HG03432 (cell line): ENCODE measurements at regions not wholly inside any gene's neighbourhood (a gene's known extent, or its start where the extent isn't known, plus 50 kb on each side); places are given as distances from the start of the nearest gene placed in this dataset.
"Not testable (repeated sequence)": the region's sequence is repeated elsewhere in the genome, so short reads cannot be mapped to it uniquely, and the experiment has no call there.

Experiments
- ATAC-seq: cut with Tn5 transposase; IDR thresholded peaks from one replicate; pipeline ENCODE4 v1.9.1; 2021; ENCODE audit warnings: mild to moderate bottlenecking, moderate library complexity; ENCODE audit not compliant: unreplicated experiment

DNA sequence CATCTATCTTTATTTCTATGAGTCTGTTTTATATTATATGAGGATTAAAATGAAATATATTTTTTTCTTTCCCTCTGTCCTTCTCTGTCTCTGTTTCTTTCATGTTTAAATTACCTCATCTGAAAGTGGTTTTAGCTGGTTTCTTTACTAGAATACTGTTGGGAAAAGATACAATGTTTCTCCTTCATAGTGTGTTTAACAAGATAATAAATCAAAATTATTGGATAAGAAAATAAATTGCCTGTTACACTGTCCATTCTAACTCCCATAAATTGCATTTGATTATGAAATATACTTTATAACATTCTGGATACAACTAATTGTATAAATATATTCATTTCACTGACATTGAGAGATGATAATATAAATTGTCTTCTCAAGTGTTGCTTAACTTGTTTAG is 1168.0 kb downstream of the PLA2G4A start:
- ATAC-seq: no peak

DNA sequence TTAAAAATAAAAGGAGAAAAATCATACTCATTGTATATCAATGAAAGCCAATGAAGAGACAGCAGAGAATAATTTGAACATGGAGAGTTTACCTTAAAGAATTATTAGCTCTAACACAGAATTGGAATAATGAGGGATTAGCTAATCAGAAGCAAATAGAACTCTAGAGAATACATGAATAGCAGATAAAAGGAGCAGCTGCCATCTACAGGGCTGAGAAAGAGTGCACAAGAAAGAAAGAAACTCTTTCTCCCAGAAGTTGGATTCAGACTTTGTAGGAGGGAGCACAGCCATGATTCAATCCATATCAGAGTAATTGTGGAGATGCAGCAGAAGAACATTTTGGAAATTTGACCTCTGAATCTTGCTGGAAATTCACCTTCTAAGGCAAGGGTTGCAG is 1171.2 kb downstream of the PLA2G4A start:
- ATAC-seq: no peak

GRCh38 chr1:188003687-188004086 is 1174.9 kb downstream of the PLA2G4A start:
- ATAC-seq: not testable (repeated sequence)

DNA sequence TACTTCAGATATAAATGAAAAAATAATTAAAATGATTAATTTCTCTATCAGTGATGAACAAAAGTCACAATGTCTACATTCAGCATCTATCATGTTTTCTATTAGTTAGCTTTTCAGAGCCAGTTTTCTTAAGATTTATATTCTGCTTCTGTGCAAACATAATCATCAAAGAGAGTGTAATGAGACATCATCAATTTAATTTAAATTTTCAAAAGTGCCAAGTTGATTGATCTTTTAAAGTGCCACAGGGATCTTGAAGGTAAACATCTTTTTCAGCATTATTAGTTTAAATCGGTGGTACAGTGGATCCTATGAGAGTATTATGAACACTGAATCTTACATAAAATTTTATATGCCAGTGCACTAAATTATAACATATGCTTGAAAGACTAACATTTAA is 1176.1 kb downstream of the PLA2G4A start:
- no peak for ATAC-seq

DNA sequence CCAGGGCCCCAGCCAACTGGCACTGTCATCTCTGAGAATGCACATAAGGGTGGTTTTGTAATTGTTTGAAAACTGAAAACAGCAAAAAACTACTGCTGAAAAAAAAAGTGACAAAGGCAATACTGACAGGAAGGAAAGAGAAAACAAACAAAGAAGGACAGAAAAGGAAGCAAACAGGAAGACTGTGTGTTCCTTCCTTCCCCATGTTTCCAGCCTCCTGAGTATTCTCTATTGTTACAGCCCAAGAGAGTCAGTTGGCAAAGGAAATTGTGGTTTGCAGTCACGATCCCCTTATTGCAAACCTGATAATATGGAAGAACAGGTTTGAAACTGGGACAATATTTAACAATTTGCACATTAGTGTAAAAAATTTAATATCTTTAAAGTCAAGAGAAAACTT is 1177.6 kb downstream of the PLA2G4A start:
- no peak for ATAC-seq

DNA sequence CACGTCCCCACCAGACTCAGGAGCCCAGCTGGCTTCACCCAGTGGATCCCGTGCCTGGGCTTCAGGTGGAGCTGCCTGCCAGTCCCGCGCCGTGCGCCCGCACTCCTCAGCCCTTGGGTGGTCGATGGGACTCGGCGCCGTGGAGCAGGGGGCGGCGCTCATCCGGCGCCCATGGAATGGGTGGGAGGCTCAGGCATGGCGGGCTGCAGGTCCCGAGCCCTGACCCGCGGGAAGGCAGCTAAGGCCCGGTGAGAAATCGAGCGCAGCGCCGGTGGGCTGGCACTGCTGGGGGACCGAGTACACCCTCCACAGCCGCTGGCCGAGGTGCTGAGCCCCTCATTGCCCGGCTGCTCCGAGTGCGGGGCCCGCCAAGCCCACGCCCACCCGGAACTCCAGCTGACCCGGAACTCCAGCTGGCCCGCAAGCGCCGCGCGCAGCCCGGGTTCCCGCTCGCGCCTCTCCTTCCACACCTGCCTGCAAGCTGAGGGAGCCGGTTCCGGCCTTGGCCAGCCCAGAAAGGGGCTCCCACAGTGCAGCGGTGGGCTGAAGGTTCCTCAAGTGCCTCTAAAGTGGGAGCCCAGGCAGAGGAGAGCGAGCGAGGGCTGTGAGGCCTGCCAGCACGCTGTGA is 1184.6 kb downstream of the PLA2G4A start:
- ATAC-seq: not testable (repeated sequence)

GRCh38 chr1:188017921-188018320 is 1189.2 kb downstream of the PLA2G4A start:
- peak; percentile 62 for ATAC-seq

- no peak for ATAC-seq
Observed at GRCh38 chr1:188022661-188023060, 1193.9 kb downstream of the PLA2G4A start.

DNA sequence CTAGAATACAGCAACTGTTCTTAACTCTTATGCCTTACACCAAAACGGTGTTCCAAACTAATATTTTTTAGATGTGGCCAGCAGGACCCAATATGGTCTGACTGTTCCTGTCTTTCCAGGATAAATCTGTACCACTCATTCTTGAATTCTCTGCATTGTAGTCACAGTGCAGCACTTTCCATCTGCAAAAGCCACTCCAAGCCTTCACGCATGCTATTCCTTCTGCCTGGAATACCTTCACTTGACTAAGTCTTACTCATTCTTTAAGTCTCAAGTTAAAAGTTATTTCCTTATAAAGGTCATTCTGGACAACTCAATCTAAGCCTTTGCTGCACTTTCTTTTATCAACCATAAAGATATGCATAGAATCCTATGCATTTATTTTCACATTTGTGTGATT is 1194.5 kb downstream of the PLA2G4A start:
- no peak for ATAC-seq

- ATAC-seq: peak; percentile 99
Observed at GRCh38 chr1:188027613-188028012, 1198.9 kb downstream of the PLA2G4A start.

DNA sequence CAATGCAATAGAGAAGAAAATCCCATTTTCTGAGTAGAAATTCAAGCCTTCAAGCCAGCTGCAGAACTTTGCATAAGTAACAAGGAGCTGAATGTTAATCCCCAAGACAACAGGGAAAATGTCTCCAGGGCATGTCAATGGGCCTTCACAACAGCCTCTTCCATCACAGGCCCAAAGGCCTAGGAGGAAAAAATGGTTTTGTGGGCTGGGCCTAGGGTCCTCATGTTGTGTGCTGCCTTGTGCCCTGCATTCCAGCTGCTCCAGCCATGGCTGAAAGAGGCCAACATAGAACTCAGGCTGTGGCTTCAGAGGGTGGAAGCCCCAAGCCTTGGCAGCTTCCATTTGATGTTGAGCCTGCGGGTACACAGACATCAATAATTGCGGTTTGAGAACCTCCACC is 1208.8 kb downstream of the PLA2G4A start:
- ATAC-seq: not testable (repeated sequence)

GRCh38 chr1:188043536-188044245 is 1214.9 kb downstream of the PLA2G4A start:
- ATAC-seq: peak; percentile 63

DNA sequence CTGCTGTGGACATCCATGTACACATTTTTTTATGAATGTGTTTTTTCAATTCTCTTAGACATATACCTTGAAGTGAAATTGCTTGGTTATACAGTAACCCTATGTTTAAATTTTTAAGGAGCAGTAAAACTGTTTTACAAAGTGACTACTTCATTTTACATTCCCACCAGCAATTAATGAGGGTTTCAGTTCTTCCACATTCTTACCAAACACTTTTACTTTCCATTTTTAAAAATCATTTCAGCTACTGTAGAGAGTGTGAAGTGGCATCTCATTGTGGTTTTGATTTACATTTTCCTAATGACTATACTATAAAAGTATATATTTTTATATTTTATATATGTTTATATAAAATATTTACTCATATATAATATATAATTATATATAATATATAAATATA is 1221.5 kb downstream of the PLA2G4A start:
- no peak for ATAC-seq

GRCh38 chr1:188056011-188056410 is 1227.3 kb downstream of the PLA2G4A start:
- ATAC-seq: no peak

DNA sequence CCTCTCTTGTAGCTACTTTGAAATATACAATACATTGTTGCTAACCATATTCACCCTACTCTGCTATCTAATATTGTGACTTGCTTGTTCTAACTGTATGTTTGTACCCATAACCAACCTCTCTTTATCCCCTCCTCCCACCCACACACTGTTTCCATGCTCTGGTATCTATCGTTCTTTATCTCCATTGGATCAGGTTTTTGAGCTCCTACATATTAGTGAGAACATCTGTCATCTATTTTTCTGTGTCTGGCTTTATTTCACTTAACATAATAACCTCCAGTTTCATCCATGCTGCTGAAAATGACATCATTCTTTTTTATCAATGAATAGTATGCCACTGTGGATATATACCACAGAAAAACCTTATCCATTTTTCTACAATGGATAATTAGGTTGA is 1230.1 kb downstream of the PLA2G4A start:
- ATAC-seq: no peak

DNA sequence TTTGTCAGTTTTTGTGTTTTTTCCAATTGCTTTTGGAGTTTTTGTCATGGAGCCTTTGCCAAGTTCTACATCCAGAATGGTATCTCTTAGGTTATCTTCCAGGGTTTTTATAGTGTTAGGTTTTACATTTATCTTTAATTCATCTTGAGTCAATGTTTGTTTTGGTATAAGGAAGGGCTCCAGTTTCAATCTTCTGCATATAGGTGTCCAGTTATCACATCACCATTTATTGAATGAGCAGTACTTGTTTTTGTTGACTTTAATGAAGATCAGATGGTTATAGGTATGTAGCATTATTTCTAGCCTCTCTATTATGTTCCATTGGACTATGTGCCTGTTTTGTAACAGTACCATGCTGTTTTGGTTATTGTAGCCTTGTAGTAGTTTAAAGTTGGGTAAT is 1233.1 kb downstream of the PLA2G4A start:
- no peak for ATAC-seq

- ATAC-seq: no peak
Observed at GRCh38 chr1:188062456-188062855, 1233.7 kb downstream of the PLA2G4A start.

- ATAC-seq: no peak
Observed at GRCh38 chr1:188065917-188066316, 1237.2 kb downstream of the PLA2G4A start.

- no peak for ATAC-seq
Observed at GRCh38 chr1:188070848-188071247, 1242.1 kb downstream of the PLA2G4A start.

GRCh38 chr1:188089015-188089414 is 1260.3 kb downstream of the PLA2G4A start:
- ATAC-seq: no peak

DNA sequence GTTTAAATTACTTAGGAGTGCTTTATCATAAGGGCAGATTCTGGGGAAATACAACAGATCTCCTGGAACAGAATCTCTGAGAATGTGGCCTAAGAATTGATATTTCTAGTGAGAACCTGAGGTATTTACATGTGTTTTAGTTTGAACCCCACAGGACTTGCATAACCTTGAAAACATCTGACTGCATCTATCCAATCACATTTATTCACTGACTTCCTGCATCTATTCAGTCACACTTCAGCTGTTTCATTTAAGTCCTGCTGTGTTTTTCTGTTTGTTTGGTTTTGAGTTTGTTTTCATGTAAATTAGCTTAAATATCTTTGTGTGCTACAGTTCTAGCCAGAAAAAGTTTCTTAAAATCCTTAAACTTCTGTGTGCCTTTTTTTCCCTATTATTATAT is 1260.7 kb downstream of the PLA2G4A start:
- ATAC-seq: no peak

DNA sequence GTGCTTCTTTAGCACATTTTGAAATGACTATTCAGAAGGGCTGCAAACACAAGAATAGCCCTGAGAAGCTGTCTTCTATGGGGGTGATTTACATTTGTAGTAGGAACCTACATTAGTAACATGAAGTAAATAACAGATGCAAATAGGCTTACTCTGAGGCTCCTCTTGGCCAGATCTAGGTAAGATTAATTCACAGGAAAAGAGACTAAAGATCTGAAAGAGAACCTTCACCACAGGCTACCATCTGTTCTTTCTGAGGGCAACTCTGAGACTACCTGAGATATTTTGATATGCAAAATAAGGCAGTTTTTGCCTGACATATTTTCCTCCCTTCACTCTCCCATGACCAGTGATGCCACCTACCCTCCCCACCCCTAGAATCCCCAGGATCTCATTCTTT is 1267.8 kb downstream of the PLA2G4A start:
- no peak for ATAC-seq

- no peak for ATAC-seq
Observed at GRCh38 chr1:188117436-188117835, 1288.7 kb downstream of the PLA2G4A start.
